ENCODE measurements at regions not wholly inside any gene's neighbourhood (a gene's known extent, or its start where the extent isn't known, plus 50 kb on each side); places are given as distances from the start of the nearest gene placed in this dataset.

DNA sequence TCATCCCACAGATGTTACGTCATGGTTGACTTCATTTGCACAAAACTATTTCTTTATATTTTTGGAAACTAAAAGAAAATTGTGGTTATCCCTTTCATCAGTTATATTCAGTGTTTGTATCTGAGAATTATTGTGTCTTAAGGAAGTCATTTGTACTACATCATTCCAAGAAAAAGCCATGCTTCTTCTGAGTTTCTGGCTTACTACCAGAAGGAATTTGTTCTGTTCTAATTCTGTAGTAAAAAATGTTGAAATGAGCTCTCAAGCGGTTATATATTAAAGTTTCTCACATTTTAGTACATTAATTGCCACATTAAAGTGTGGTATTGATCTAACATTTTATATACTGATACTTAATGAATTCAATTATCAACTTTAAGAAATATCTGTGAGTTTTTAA, 1844.5 kb downstream of the PCDH7 start:
- no peak for ATAC-seq
- TF ChIP-seq ISL1 (CRISPR knock-in tag; IDR thresholded peaks at IDR 0.05) = no peak
- no peak for TF ChIP-seq ESRRG (CRISPR knock-in tag; IDR thresholded peaks at IDR 0.05)
- TF ChIP-seq BACH2 (CRISPR knock-in tag; IDR thresholded peaks at IDR 0.05; ENCODE audit: borderline replicate concordance) = no peak
- TF ChIP-seq, protein P1, sequence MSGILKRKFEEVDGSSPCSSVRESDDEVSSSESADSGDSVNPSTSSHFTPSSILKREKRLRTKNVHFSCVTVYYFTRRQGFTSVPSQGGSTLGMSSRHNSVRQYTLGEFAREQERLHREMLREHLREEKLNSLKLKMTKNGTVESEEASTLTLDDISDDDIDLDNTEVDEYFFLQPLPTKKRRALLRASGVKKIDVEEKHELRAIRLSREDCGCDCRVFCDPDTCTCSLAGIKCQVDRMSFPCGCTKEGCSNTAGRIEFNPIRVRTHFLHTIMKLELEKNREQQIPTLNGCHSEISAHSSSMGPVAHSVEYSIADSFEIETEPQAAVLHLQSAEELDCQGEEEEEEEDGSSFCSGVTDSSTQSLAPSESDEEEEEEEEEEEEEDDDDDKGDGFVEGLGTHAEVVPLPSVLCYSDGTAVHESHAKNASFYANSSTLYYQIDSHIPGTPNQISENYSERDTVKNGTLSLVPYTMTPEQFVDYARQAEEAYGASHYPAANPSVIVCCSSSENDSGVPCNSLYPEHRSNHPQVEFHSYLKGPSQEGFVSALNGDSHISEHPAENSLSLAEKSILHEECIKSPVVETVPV (CRISPR knock-in tag; IDR thresholded peaks at IDR 0.05) = no peak
- no peak for TF ChIP-seq TCF4 (CRISPR knock-in tag; IDR thresholded peaks at IDR 0.05; ENCODE audit: borderline replicate concordance)
- TF ChIP-seq RARB (CRISPR knock-in tag; IDR thresholded peaks at IDR 0.05) = no peak
- TF ChIP-seq OSR1 (CRISPR knock-in tag; IDR thresholded peaks at IDR 0.05) = no peak
- TF ChIP-seq ZNF565 (CRISPR knock-in tag; conservative IDR thresholded peaks at IDR 0.05; ENCODE audit: low read depth) = no peak
- TF ChIP-seq ZFP30 (CRISPR knock-in tag; IDR thresholded peaks at IDR 0.05) = no peak
- TF ChIP-seq, protein P2, sequence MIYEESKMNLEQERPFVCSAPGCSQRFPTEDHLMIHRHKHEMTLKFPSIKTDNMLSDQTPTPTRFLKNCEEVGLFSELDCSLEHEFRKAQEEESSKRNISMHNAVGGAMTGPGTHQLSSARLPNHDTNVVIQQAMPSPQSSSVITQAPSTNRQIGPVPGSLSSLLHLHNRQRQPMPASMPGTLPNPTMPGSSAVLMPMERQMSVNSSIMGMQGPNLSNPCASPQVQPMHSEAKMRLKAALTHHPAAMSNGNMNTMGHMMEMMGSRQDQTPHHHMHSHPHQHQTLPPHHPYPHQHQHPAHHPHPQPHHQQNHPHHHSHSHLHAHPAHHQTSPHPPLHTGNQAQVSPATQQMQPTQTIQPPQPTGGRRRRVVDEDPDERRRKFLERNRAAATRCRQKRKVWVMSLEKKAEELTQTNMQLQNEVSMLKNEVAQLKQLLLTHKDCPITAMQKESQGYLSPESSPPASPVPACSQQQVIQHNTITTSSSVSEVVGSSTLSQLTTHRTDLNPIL (CRISPR knock-in tag; IDR thresholded peaks at IDR 0.05; ENCODE audit: low read depth) = no peak

DNA sequence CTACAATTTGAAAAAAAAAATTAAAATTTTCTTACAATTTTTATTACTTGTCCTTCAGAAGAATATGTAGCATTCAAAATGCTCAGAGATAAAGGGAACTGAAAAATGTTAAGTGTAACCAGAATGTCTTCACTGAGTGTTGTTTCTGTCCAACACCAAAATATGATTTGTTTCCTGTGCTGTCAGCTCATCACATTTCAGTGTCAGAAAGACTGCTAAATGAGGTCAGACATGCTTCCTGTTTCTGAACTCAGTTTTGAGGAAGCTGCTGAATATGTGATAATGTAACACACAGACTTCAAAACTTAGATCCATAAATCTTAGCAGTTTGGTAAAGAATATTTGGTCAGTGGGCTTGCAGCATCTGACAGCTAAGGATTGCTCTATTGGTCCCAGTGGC, 1849.7 kb downstream of the PCDH7 start:
- no peak for TF ChIP-seq ZFP30 (CRISPR knock-in tag; IDR thresholded peaks at IDR 0.05)
- TF ChIP-seq RARB (CRISPR knock-in tag; IDR thresholded peaks at IDR 0.05) = no peak
- ATAC-seq = no peak

DNA sequence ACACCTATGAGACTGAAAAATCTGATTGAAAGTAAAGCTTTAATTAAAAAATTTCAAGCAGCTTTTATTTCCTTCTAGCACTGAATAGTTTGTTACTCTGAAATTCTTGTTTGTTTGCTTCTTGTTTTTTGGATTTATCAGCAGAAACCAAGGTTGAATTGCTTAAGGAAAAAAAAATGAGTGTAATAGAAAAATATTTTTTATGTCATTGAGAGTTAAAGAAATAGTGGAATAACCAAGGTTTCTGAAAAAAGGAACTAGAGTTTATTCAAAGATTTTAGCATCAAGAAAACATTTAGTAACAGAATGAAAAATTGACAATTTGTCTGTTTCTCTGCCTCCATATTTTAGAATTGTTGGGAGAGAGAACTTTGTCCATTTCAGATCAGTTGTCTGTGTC, 1852.2 kb downstream of the PCDH7 start:
- TF ChIP-seq ZFP3 (CRISPR knock-in tag; IDR thresholded peaks at IDR 0.05) (no peak), ZNF70 (CRISPR knock-in tag; IDR thresholded peaks at IDR 0.05) (no peak), RARB (CRISPR knock-in tag; IDR thresholded peaks at IDR 0.05) (no peak), ESRRG (CRISPR knock-in tag; IDR thresholded peaks at IDR 0.05) (no peak)
- TF ChIP-seq, protein P3, sequence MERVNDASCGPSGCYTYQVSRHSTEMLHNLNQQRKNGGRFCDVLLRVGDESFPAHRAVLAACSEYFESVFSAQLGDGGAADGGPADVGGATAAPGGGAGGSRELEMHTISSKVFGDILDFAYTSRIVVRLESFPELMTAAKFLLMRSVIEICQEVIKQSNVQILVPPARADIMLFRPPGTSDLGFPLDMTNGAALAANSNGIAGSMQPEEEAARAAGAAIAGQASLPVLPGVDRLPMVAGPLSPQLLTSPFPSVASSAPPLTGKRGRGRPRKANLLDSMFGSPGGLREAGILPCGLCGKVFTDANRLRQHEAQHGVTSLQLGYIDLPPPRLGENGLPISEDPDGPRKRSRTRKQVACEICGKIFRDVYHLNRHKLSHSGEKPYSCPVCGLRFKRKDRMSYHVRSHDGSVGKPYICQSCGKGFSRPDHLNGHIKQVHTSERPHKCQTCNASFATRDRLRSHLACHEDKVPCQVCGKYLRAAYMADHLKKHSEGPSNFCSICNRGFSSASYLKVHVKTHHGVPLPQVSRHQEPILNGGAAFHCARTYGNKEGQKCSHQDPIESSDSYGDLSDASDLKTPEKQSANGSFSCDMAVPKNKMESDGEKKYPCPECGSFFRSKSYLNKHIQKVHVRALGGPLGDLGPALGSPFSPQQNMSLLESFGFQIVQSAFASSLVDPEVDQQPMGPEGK (CRISPR knock-in tag; IDR thresholded peaks at IDR 0.05; ENCODE audit: borderline replicate concordance) = no peak
- TF ChIP-seq, protein P4, sequence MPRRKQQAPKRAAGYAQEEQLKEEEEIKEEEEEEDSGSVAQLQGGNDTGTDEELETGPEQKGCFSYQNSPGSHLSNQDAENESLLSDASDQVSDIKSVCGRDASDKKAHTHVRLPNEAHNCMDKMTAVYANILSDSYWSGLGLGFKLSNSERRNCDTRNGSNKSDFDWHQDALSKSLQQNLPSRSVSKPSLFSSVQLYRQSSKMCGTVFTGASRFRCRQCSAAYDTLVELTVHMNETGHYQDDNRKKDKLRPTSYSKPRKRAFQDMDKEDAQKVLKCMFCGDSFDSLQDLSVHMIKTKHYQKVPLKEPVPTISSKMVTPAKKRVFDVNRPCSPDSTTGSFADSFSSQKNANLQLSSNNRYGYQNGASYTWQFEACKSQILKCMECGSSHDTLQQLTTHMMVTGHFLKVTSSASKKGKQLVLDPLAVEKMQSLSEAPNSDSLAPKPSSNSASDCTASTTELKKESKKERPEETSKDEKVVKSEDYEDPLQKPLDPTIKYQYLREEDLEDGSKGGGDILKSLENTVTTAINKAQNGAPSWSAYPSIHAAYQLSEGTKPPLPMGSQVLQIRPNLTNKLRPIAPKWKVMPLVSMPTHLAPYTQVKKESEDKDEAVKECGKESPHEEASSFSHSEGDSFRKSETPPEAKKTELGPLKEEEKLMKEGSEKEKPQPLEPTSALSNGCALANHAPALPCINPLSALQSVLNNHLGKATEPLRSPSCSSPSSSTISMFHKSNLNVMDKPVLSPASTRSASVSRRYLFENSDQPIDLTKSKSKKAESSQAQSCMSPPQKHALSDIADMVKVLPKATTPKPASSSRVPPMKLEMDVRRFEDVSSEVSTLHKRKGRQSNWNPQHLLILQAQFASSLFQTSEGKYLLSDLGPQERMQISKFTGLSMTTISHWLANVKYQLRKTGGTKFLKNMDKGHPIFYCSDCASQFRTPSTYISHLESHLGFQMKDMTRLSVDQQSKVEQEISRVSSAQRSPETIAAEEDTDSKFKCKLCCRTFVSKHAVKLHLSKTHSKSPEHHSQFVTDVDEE (CRISPR knock-in tag; IDR thresholded peaks at IDR 0.05) = no peak

DNA sequence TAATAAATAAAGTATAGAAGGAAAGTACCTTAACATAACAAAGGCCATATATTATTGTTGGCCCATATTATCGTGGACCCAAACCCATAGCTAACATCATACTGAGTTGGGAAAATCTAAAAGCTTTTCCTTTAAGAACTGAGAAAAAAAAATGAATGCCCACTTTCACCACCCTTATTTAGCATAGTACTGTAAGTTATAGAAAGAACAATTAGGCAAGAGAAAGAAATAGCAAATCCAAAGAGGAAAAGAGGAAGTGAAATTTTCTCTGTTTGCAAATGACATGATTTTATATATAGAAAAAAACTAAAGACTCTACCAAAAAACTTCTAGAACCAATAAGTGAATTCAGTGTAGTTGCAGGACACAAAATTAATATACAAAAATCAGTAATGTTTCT, 1854.6 kb downstream of the PCDH7 start:
- TF ChIP-seq, protein P1 (CRISPR knock-in tag; IDR thresholded peaks at IDR 0.05) = no peak
- TF ChIP-seq SNAI2 (CRISPR knock-in tag; IDR thresholded peaks at IDR 0.05) (no peak), ZFP3 (CRISPR knock-in tag; IDR thresholded peaks at IDR 0.05) (no peak), ESRRG (CRISPR knock-in tag; IDR thresholded peaks at IDR 0.05) (no peak), ZNF565 (CRISPR knock-in tag; conservative IDR thresholded peaks at IDR 0.05; ENCODE audit: low read depth) (no peak)
- TF ChIP-seq, protein P5, sequence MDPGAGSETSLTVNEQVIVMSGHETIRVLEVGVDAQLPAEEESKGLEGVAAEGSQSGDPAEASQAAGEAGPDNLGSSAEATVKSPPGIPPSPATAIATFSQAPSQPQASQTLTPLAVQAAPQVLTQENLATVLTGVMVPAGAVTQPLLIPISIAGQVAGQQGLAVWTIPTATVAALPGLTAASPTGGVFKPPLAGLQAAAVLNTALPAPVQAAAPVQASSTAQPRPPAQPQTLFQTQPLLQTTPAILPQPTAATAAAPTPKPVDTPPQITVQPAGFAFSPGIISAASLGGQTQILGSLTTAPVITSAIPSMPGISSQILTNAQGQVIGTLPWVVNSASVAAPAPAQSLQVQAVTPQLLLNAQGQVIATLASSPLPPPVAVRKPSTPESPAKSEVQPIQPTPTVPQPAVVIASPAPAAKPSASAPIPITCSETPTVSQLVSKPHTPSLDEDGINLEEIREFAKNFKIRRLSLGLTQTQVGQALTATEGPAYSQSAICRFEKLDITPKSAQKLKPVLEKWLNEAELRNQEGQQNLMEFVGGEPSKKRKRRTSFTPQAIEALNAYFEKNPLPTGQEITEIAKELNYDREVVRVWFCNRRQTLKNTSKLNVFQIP (CRISPR knock-in tag; IDR thresholded peaks at IDR 0.05; ENCODE audit: borderline replicate concordance, low read depth) = no peak
- TF ChIP-seq, protein P2 (CRISPR knock-in tag; IDR thresholded peaks at IDR 0.05; ENCODE audit: low read depth) = no peak
- no peak for ATAC-seq

More for the DNA sequence above, 1852.2 kb downstream of the PCDH7 start:
- no peak for ATAC-seq

Data from SK-N-SH treated with all-trans-retinoic acid at 6 μM for 48 hours (cell line).